GM11168 (cell line): ENCODE measurements at regions not wholly inside any gene's neighbourhood (a gene's known extent, or its start where the extent isn't known, plus 50 kb on each side); places are given as distances from the start of the nearest gene placed in this dataset.

Source experiments
- in situ Hi-C: fragments of 300-500 bp; cut with MboI; formaldehyde crosslinking; loops from one replicate; pipeline ENCODE4 v1.12.0; 2022; ENCODE audit warnings: low sequenced_read_pairs; ENCODE audit not compliant: unreplicated experiment

DNA sequence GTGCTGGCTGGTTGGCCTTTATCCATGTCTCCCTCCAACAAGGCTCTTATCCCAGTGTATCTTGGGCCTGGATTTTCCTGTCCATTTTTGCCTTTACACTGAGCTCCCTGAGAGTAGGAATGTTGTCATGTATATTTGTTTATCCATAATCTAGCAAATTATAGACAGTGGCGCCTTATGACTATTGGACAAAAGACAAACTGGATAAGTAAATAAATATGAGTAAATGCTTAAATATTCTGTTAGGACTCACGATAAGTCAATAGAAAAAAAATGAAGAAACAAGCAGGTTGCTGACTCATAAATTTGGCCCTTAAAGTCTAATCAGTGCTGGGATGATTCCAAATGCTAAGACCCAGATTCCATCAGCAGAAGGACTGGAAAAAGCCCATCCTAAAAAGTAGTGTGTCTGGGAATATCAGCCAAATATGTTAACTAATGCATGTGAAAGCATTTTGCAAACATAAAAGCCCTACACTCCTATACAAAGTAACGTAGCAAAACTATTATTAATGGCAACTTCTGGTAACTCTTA is 55.0 kb upstream of the PCSK2 start:
- in situ Hi-C loops, result no loop called here

DNA sequence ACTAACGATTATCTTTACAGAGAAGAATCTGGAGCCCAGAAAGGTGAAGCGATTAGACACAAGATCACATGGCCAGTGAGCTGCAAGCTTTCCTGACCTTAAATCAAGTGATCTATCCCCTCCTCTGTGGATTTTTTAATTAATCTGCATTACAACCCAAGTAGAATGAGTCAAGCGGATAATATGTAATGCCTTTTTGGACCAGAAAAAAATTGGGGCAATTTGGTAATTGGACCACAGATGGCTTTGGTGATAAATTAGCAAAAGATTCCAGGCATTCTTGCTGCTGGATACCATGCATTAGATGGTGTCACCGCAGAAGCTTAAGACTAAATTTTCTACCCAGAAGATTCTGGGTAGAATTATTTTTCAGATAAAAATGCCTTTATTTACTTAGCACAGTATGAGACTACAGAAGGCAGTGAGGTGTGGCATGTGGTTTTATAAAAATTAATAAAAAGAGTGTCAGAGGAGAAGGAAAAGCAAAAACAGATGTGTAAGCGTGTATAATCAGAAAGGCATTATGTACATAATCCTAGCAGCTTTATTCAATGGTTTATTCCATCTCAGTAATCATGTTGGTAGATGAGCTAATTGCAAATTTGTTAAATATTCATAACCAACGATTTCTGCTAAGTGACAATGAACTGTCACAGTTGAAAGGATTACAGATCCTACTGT is 53.9 kb upstream of the PCSK2 start:
- in situ Hi-C loops, result no loop called here
